ENCODE measurements at regions not wholly inside any gene's neighbourhood (a gene's known extent, or its start where the extent isn't known, plus 50 kb on each side); places are given as distances from the start of the nearest gene placed in this dataset.

GRCh38 chr15:34659056-34659455 lies 75.6 kb upstream of the GOLGA8B start:
- CTCF ChIA-PET = no interaction called here
- Mint-ChIP-seq H3K4me3 (ENCODE audit: low read depth, unreplicated experiment) (no peak overlapping the region), H3K27ac (ENCODE audit: unreplicated experiment) (no peak overlapping the region), H3K27me3 (ENCODE audit: unreplicated experiment) (peaks cover 35% of the 10 kb centered on the region), H3K9me3 (ENCODE audit: low read depth, unreplicated experiment) (no peaks in the 10 kb centered on the region), H3K4me1 (ENCODE audit: low read depth, unreplicated experiment) (no peaks in the 10 kb centered on the region), H3K36me3 (ENCODE audit: insufficient read depth, unreplicated experiment) (no peaks in the 10 kb centered on the region)
- no peak for TF ChIP-seq CTCF (IDR thresholded peaks at IDR 0.05; ENCODE audit: unreplicated experiment)
- no TSS peak for BruUV-seq (replicated peaks)
- intact Hi-C loops (cut with micrococcal nuclease; ENCODE audit: unreplicated experiment) = no loop called here
- DNase-seq = no peak

GRCh38 chr15:34657469-34658127 lies 74.1 kb upstream of the GOLGA8B start:
- Mint-ChIP-seq H3K27me3 (ENCODE audit: unreplicated experiment) (peaks cover 35% of the 10 kb centered on the region), H3K4me3 (ENCODE audit: low read depth, unreplicated experiment) (no peak overlapping the region), H3K36me3 (ENCODE audit: insufficient read depth, unreplicated experiment) (no peaks in the 10 kb centered on the region), H3K9me3 (ENCODE audit: low read depth, unreplicated experiment) (no peaks in the 10 kb centered on the region), H3K27ac (ENCODE audit: unreplicated experiment) (no peak overlapping the region), H3K4me1 (ENCODE audit: low read depth, unreplicated experiment) (no peaks in the 10 kb centered on the region)
- BruUV-seq (replicated peaks) = no TSS peak
- CTCF ChIA-PET = no interaction called here
- no peak for DNase-seq
- TF ChIP-seq CTCF (IDR thresholded peaks at IDR 0.05; ENCODE audit: unreplicated experiment) = no peak
- intact Hi-C loops (cut with micrococcal nuclease; ENCODE audit: unreplicated experiment) = no loop called here

- no peaks in the 10 kb centered on the region for H3K36me3 Mint-ChIP-seq (ENCODE audit: insufficient read depth, unreplicated experiment)
- peaks cover 35% of the 10 kb centered on the region for H3K27me3 Mint-ChIP-seq (ENCODE audit: unreplicated experiment)
- TF ChIP-seq CTCF (IDR thresholded peaks at IDR 0.05; ENCODE audit: unreplicated experiment) = no peak
- no peaks in the 10 kb centered on the region for H3K9me3 Mint-ChIP-seq (ENCODE audit: low read depth, unreplicated experiment)
- no peak for DNase-seq
- CTCF ChIA-PET = no interaction called here
- intact Hi-C loops (cut with micrococcal nuclease; ENCODE audit: unreplicated experiment) = no loop called here
- no peak overlapping the region for H3K4me3 Mint-ChIP-seq (ENCODE audit: low read depth, unreplicated experiment)
- H3K27ac Mint-ChIP-seq (ENCODE audit: unreplicated experiment) = no peak overlapping the region
- H3K4me1 Mint-ChIP-seq (ENCODE audit: low read depth, unreplicated experiment) = no peaks in the 10 kb centered on the region
- no TSS peak for BruUV-seq (replicated peaks)
Observed at GRCh38 chr15:34656005-34656796, 72.8 kb upstream of the GOLGA8B start.

GRCh38 chr15:34655326-34655725 lies 71.9 kb upstream of the GOLGA8B start:
- Mint-ChIP-seq H3K4me1 (ENCODE audit: low read depth, unreplicated experiment) (no peaks in the 10 kb centered on the region), H3K27ac (ENCODE audit: unreplicated experiment) (no peak overlapping the region), H3K4me3 (ENCODE audit: low read depth, unreplicated experiment) (no peak overlapping the region), H3K9me3 (ENCODE audit: low read depth, unreplicated experiment) (no peaks in the 10 kb centered on the region), H3K36me3 (ENCODE audit: insufficient read depth, unreplicated experiment) (no peaks in the 10 kb centered on the region), H3K27me3 (ENCODE audit: unreplicated experiment) (peaks cover 35% of the 10 kb centered on the region)
- BruUV-seq (replicated peaks) = no TSS peak
- no peak for DNase-seq
- CTCF ChIA-PET = no interaction called here
- TF ChIP-seq CTCF (IDR thresholded peaks at IDR 0.05; ENCODE audit: unreplicated experiment) = no peak
- intact Hi-C loops (cut with micrococcal nuclease; ENCODE audit: unreplicated experiment) = no loop called here
